ENCODE measurements at regions not wholly inside any gene's neighbourhood (a gene's known extent, or its start where the extent isn't known, plus 50 kb on each side); places are given as distances from the start of the nearest gene placed in this dataset.
"Not testable (repeated sequence)": the region's sequence is repeated elsewhere in the genome, so short reads cannot be mapped to it uniquely, and the experiment has no call there.

DNA sequence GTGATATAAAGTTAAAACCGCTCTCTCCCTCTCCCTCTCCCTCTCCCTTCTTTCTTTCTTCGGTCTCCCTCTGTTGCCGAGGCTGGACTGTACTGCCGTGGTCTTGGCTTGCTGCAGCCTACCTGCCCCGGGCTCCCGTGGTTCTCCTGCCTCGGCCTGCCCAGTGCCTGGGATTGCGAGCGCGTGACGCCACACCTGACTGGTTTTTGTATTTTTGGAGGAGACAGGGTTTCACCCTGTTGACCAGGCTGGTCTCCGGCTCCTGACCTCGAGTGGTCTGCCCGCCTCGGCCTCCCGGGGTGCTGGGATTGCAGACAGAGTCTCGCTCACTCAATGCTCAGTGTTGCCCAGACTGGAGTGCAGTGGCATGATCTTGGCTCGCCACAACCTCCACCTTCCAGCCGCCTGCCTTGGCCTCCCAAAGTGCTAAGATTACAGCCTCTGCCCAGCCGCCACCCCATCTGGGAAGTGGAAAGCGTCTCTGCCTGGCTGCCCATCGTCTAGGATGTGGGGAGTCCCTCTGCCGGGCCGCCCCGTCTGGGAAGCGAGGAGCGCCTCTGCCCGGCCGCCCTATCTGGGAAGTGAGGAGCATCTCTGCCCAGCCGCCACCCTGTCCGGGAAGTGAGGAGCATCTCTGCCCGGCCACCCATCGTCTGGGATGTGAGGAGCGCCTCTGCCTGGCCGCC is 400.5 kb downstream of the CAAP1 start:
- H3K27ac Mint-ChIP-seq; CTCF ChIA-PET; H3K4me1 Mint-ChIP-seq (ENCODE audit: low read depth); H3K36me3 Mint-ChIP-seq (ENCODE audit: low read depth); H3K27me3 Mint-ChIP-seq (ENCODE audit: low read depth); H3K4me3 Mint-ChIP-seq; H3K9me3 Mint-ChIP-seq; intact Hi-C loops (cut with micrococcal nuclease); DNase-seq: not testable (repeated sequence)

DNA sequence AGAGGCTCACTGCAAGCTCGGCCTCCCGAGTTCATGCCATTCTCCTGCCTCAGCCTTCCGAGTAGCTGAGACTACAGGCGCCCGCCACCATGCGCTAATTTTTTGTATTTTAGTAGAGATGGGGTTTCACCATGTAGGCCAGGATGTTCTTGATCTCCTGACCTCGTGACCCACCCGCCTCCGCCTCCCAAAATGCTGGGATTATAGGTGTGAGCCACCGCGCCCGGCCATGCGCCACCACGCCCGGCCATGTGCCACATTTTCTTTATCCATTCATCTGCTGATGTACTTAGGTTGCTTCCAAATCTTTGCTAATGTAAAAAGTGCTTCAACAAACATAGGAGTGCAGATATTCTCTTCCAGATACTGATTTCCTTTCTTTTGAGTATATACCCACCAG is 408.6 kb downstream of the CAAP1 start:
- peaks cover 6% of the 10 kb centered on the region for H3K9me3 Mint-ChIP-seq
- no peaks in the 10 kb centered on the region for H3K27me3 Mint-ChIP-seq (ENCODE audit: low read depth)
- no peak for DNase-seq
- H3K4me3 Mint-ChIP-seq = no peak overlapping the region
- H3K36me3 Mint-ChIP-seq (ENCODE audit: low read depth) = no peaks in the 10 kb centered on the region
- intact Hi-C loops (cut with micrococcal nuclease) = no loop called here
- CTCF ChIA-PET = no interaction called here
- H3K4me1 Mint-ChIP-seq (ENCODE audit: low read depth) = no peaks in the 10 kb centered on the region
- no peak overlapping the region for H3K27ac Mint-ChIP-seq

DNA sequence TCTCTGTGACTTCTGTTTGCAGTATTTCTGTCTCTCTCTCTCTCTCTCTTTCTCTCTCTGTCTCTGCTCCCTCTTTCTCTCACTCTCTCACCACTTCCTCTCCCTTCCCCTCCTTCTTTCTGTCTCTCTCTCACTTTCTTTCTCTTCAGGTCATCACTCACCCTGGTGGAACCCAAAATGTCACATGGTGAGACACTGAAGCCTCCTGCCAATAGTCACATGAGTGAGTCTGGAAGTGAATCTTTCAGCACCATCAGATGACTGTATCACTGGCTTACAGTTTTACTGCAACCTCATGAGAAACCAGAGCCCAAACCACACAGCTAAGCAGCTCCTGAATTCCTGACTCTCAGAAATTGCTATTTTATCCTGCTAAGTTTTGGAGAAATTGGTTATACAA is 414.6 kb downstream of the CAAP1 start:
- Mint-ChIP-seq H3K4me1 (ENCODE audit: low read depth) (no peaks in the 10 kb centered on the region), H3K36me3 (ENCODE audit: low read depth) (no peaks in the 10 kb centered on the region), H3K9me3 (peaks cover 3% of the 10 kb centered on the region), H3K27ac (no peak overlapping the region), H3K4me3 (no peak overlapping the region), H3K27me3 (ENCODE audit: low read depth) (no peaks in the 10 kb centered on the region)
- intact Hi-C loops (cut with micrococcal nuclease) = no loop called here
- CTCF ChIA-PET = no interaction called here
- no peak for DNase-seq

DNA sequence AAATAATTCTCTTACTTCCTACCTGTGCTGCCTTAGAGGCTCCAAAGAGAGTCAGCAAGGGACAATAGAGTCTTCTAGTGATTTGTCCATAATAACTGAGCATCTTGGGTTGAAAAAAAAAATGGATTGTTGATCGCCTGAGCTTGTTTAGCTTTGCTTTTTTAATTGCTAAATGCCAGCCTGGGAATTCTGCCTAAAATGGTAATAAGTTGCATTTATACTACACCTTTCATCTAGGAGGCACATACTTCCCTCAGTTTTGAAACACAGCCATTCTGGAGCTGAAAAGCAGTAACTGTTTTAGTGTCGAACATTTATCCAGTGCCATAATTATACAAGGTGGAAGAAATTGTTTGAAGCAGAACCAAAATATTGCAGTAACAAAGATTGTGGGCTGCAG is 421.3 kb downstream of the CAAP1 start:
- intact Hi-C loops (cut with micrococcal nuclease) = no loop called here
- no peak overlapping the region for H3K4me3 Mint-ChIP-seq
- DNase-seq = no peak
- no peaks in the 10 kb centered on the region for H3K27me3 Mint-ChIP-seq (ENCODE audit: low read depth)
- H3K9me3 Mint-ChIP-seq = peaks cover 9% of the 10 kb centered on the region
- H3K27ac Mint-ChIP-seq = no peak overlapping the region
- CTCF ChIA-PET = no interaction called here
- no peaks in the 10 kb centered on the region for H3K36me3 Mint-ChIP-seq (ENCODE audit: low read depth)
- no peaks in the 10 kb centered on the region for H3K4me1 Mint-ChIP-seq (ENCODE audit: low read depth)

DNA sequence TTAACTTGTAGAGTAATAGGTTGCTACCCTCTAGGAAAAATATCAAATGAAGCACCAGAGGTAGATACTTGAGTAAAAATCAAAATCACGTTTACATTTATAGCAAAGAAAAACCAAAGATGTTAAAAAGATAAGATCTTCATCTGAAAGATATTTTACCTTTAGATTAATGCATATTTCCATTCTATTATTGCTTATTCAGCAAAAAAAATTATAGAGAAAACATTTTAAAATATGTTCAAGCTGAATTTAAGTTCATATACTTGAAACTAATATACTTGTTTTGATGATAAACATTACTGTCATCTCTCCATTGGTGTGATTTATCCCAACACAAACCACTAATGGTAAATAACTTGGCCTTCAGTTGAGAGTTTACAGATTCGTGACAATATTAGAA is 422.3 kb downstream of the CAAP1 start:
- H3K27me3 Mint-ChIP-seq (ENCODE audit: low read depth) = no peaks in the 10 kb centered on the region
- no peak overlapping the region for H3K27ac Mint-ChIP-seq
- CTCF ChIA-PET = no interaction called here
- H3K4me1 Mint-ChIP-seq (ENCODE audit: low read depth) = no peaks in the 10 kb centered on the region
- DNase-seq = no peak
- peaks cover 9% of the 10 kb centered on the region for H3K9me3 Mint-ChIP-seq
- intact Hi-C loops (cut with micrococcal nuclease) = no loop called here
- no peak overlapping the region for H3K4me3 Mint-ChIP-seq
- no peaks in the 10 kb centered on the region for H3K36me3 Mint-ChIP-seq (ENCODE audit: low read depth)

DNA sequence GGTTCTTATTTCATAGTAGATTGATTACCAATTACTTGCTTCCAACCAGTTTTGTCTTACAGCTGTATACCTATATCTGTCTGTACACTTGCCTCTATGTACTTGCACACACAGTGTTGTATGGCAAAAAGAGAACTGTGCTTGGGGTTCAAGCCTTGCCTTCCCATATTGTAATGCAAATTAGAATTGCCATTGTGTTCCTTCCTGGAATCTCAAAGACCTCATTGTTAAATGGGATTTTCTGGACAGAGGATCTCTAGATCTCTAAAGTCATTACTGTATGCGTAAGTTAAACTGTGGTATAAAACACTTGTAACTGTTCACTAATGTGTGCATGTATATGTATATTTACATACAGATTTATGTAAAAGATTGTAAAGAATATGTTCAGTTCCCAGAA is 428.8 kb downstream of the CAAP1 start:
- Mint-ChIP-seq H3K36me3 (ENCODE audit: low read depth) (no peaks in the 10 kb centered on the region), H3K27ac (no peak overlapping the region), H3K4me3 (no peak overlapping the region), H3K27me3 (ENCODE audit: low read depth) (no peaks in the 10 kb centered on the region), H3K9me3 (peaks cover 4% of the 10 kb centered on the region), H3K4me1 (ENCODE audit: low read depth) (no peaks in the 10 kb centered on the region)
- no peak for DNase-seq
- CTCF ChIA-PET = no interaction called here
- intact Hi-C loops (cut with micrococcal nuclease) = no loop called here

DNA sequence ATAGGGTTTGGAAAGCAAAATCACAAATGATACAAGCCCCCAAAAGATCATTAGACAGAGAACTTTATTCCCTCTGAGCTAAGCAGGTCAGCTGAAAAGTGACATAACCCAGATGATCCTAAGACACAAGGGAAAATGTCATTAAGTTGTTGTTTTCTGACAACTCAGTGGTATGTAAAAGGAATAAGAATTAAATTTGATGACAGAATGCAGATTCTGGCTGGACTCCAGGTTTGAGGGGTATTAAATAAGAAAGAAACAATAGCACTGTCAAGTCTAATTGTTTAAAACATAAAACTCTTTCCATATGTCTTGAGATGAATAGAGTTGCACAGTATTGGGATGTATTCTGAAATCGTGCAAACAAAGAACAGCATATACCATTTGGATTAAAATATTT is 429.9 kb downstream of the CAAP1 start:
- no peaks in the 10 kb centered on the region for H3K27me3 Mint-ChIP-seq (ENCODE audit: low read depth)
- no peaks in the 10 kb centered on the region for H3K36me3 Mint-ChIP-seq (ENCODE audit: low read depth)
- H3K9me3 Mint-ChIP-seq = peaks cover 4% of the 10 kb centered on the region
- DNase-seq = no peak
- intact Hi-C loops (cut with micrococcal nuclease) = no loop called here
- H3K4me1 Mint-ChIP-seq (ENCODE audit: low read depth) = no peaks in the 10 kb centered on the region
- no peak overlapping the region for H3K4me3 Mint-ChIP-seq
- H3K27ac Mint-ChIP-seq = no peak overlapping the region
- CTCF ChIA-PET = no interaction called here

DNA sequence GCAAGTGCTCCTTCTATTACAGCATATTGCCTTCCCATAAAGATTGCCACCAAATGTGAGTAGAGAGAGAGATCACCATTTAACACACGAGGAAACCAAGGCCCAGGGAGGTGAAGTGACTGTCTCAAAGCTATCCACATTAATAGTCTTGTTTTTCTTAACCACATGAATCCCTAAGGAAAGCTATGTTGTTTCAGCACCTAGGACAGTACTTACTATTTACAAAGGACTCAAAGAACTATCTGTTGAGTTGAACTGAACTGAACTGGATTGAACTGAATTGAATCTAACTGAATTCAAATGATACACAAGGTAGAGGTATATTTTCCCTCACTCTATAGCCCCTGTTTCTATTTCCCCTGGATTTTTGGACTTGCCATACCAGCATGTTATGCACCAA is 430.4 kb downstream of the CAAP1 start:
- intact Hi-C loops (cut with micrococcal nuclease) = no loop called here
- CTCF ChIA-PET = no interaction called here
- DNase-seq = no peak
- Mint-ChIP-seq H3K4me3 (no peak overlapping the region), H3K27me3 (ENCODE audit: low read depth) (no peaks in the 10 kb centered on the region), H3K27ac (no peak overlapping the region), H3K4me1 (ENCODE audit: low read depth) (no peaks in the 10 kb centered on the region), H3K9me3 (peaks cover 4% of the 10 kb centered on the region), H3K36me3 (ENCODE audit: low read depth) (no peaks in the 10 kb centered on the region)

DNA sequence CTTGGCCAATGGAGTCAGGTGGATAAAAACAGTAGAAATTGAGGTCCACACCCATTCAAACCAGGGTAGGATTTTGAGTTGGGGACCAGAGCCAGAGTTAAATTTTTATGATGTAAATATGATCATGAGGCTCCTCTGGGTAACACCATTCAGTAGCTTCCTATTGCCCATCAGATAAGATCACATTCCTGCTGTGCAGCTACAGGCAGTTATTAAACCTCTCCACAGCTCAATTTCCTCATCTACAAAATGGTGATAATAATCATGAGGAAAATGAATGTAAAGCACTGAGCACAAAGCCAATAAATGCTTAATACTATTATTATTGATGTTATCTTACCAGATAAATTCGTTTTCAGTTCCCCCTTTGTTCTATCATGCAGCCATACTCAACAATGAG is 432.0 kb downstream of the CAAP1 start:
- CTCF ChIA-PET = no interaction called here
- no peaks in the 10 kb centered on the region for H3K27me3 Mint-ChIP-seq (ENCODE audit: low read depth)
- intact Hi-C loops (cut with micrococcal nuclease) = no loop called here
- H3K9me3 Mint-ChIP-seq = peaks cover 4% of the 10 kb centered on the region
- H3K4me1 Mint-ChIP-seq (ENCODE audit: low read depth) = no peaks in the 10 kb centered on the region
- no peak overlapping the region for H3K27ac Mint-ChIP-seq
- H3K36me3 Mint-ChIP-seq (ENCODE audit: low read depth) = no peaks in the 10 kb centered on the region
- DNase-seq = no peak
- no peak overlapping the region for H3K4me3 Mint-ChIP-seq

DNA sequence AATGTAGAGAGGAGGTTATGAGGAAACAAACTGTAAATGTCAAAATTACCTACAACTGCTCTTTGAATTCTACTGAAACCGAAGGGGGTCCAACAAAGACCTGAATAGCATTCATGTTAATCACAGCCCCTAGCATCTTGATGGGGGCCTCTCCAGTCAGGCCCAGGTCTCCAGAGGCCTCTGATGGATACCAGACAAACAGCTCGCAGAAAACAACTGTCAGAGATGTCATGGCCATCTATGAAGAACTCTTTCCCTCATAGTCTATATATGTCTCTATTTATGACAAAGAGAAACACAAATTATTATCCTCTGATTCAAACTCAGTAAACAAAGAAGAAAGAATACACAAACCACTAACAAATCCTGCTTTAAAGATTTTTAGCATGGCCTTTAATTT is 432.6 kb downstream of the CAAP1 start:
- H3K4me1 Mint-ChIP-seq (ENCODE audit: low read depth) = no peaks in the 10 kb centered on the region
- no peaks in the 10 kb centered on the region for H3K27me3 Mint-ChIP-seq (ENCODE audit: low read depth)
- intact Hi-C loops (cut with micrococcal nuclease) = no loop called here
- CTCF ChIA-PET = no interaction called here
- H3K4me3 Mint-ChIP-seq = no peak overlapping the region
- peaks cover 2% of the 10 kb centered on the region for H3K9me3 Mint-ChIP-seq
- DNase-seq = no peak
- H3K27ac Mint-ChIP-seq = no peak overlapping the region
- no peaks in the 10 kb centered on the region for H3K36me3 Mint-ChIP-seq (ENCODE audit: low read depth)

DNA sequence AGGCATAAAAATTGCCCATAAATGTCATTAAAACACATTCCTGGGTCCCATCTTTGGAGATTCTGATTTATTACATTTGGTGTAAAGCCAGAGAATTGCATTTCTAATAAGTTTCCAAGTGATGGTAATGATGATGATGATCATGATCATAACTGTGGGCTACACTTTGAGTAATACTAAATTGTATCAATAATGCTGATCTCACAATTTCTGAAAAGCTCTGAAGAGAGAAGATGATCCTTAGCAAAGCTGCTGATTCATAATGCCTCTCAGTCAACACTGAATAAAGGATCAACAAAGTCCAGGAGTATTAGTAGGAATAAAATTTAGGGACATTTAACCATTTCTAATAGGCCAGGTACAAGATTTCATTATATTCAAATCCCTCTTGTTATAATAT is 434.5 kb downstream of the CAAP1 start:
- no peak overlapping the region for H3K4me3 Mint-ChIP-seq

DNA sequence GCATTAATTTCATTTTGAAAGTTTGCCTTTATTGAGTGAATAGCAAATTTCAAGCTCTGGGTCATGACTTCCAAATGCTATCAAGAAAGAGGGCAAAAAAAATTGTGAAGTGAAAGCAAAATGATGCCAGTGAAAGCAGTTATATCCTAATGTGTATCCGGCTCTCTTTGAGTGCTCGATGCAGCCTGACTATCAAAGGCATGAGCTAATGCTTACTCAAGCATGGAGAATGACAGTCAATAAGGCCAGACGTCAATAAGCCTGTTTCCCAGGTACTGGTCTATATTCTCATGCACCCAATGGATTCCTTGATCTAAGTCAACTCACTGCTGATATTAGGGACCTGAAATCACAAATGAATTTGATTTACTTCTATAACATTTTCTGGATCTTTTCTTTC is 435.5 kb downstream of the CAAP1 start:
- no peak for DNase-seq
- intact Hi-C loops (cut with micrococcal nuclease) = no loop called here
- CTCF ChIA-PET = no interaction called here
- peaks cover 2% of the 10 kb centered on the region for H3K9me3 Mint-ChIP-seq
- no peaks in the 10 kb centered on the region for H3K4me1 Mint-ChIP-seq (ENCODE audit: low read depth)
- no peak overlapping the region for H3K27ac Mint-ChIP-seq
- H3K36me3 Mint-ChIP-seq (ENCODE audit: low read depth) = no peaks in the 10 kb centered on the region
- H3K27me3 Mint-ChIP-seq (ENCODE audit: low read depth) = no peaks in the 10 kb centered on the region
- no peak overlapping the region for H3K4me3 Mint-ChIP-seq

More for the DNA sequence above, 434.5 kb downstream of the CAAP1 start:
- DNase-seq = no peak
- H3K9me3 Mint-ChIP-seq = peaks cover 2% of the 10 kb centered on the region
- H3K36me3 Mint-ChIP-seq (ENCODE audit: low read depth) = no peaks in the 10 kb centered on the region
- H3K4me1 Mint-ChIP-seq (ENCODE audit: low read depth) = no peaks in the 10 kb centered on the region
- H3K27me3 Mint-ChIP-seq (ENCODE audit: low read depth) = no peaks in the 10 kb centered on the region
- H3K27ac Mint-ChIP-seq = no peak overlapping the region
- intact Hi-C loops (cut with micrococcal nuclease) = no loop called here
- CTCF ChIA-PET = no interaction called here

DNA sequence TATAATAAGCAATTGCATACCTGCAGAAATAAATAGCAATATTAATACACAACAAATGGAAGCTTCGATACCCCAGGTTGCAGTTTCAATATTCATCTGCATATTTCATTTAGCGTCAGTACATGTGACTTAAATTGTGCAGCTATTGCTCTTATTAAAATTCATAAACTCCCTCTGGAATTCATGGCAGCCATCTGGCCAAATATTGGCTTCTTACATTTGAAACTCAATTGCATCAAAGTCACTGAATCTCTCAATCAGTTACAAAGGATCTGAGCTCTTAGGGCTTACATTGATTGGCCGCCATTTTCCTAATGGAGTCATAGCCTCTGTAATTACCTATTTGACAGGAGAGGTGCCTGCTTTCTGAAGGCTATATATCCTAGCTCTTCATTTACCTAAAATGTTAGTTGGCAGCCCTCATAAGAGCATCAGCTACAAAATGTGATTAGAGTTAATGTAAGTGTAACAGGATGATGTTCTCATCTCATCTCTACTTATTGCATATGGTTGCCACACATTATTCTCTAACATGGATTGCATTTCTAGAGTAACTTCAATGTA is 453.5 kb downstream of the CAAP1 start:
- CTCF ChIA-PET = interaction anchor here (0.6 kb wide), 1 partner anchor 590 kb away, joined by 7 read pairs; no protein-coding TSS in a partner anchor
- no peaks in the 10 kb centered on the region for H3K9me3 Mint-ChIP-seq
- H3K4me1 Mint-ChIP-seq (ENCODE audit: low read depth) = no peaks in the 10 kb centered on the region
- H3K4me3 Mint-ChIP-seq = no peak overlapping the region
- H3K36me3 Mint-ChIP-seq (ENCODE audit: low read depth) = no peaks in the 10 kb centered on the region
- DNase-seq = no peak
- no peak overlapping the region for H3K27ac Mint-ChIP-seq
- no peaks in the 10 kb centered on the region for H3K27me3 Mint-ChIP-seq (ENCODE audit: low read depth)
- intact Hi-C loops (cut with micrococcal nuclease) = no loop called here

All from activated naive CD4-positive, alpha-beta T cell treated with anti-CD3 and anti-CD28 coated beads for 36 hours (primary cell).